NCI-H460 (cell line): ENCODE measurements at regions not wholly inside any gene's neighbourhood (a gene's known extent, or its start where the extent isn't known, plus 50 kb on each side); places are given as distances from the start of the nearest gene placed in this dataset.
A peak's percentile ranks its signal among the peaks of the same experiment; 100 is the strongest.

ENCODE experiments used
- DNase-seq: peaks from one replicate; pipeline ENCODE4 v3.0.0-alpha.2; 2016; ENCODE audit warnings: low read depth; ENCODE audit errors: extremely low read depth

GRCh38 chr21:27094184-27094948 lies 127.5 kb upstream of the ADAMTS5 start:
- no peak for DNase-seq

GRCh38 chr21:27086630-27087029 lies 119.7 kb upstream of the ADAMTS5 start:
- DNase-seq: no peak

- no peak for DNase-seq
Observed at GRCh38 chr21:27086186-27086585, 119.3 kb upstream of the ADAMTS5 start.

GRCh38 chr21:27085387-27085786 lies 118.5 kb upstream of the ADAMTS5 start:
- no peak for DNase-seq

GRCh38 chr21:27083144-27083543 lies 116.3 kb upstream of the ADAMTS5 start:
- no peak for DNase-seq

- no peak for DNase-seq
Observed at GRCh38 chr21:27082431-27083010, 115.6 kb upstream of the ADAMTS5 start.

- no peak for DNase-seq
Observed at GRCh38 chr21:27079636-27080240, 112.8 kb upstream of the ADAMTS5 start.

GRCh38 chr21:27078915-27079314 lies 112.0 kb upstream of the ADAMTS5 start:
- DNase-seq: no peak

GRCh38 chr21:27077501-27077900 lies 110.6 kb upstream of the ADAMTS5 start:
- DNase-seq: no peak

GRCh38 chr21:27076025-27076424 lies 109.1 kb upstream of the ADAMTS5 start:
- DNase-seq: no peak

GRCh38 chr21:27070861-27071670 lies 104.2 kb upstream of the ADAMTS5 start:
- DNase-seq: no peak

- DNase-seq: no peak
Observed at GRCh38 chr21:27068811-27069210, 101.9 kb upstream of the ADAMTS5 start.

- DNase-seq: no peak
Observed at GRCh38 chr21:27067226-27067625, 100.3 kb upstream of the ADAMTS5 start.

- no peak for DNase-seq
Observed at GRCh38 chr21:27062443-27062842, 95.6 kb upstream of the ADAMTS5 start.

- no peak for DNase-seq
Observed at GRCh38 chr21:27061770-27062169, 94.9 kb upstream of the ADAMTS5 start.

GRCh38 chr21:27060190-27060589 lies 93.3 kb upstream of the ADAMTS5 start:
- DNase-seq: no peak

- no peak for DNase-seq
Observed at GRCh38 chr21:27058673-27059605, 92.1 kb upstream of the ADAMTS5 start.

- DNase-seq: no peak
Observed at GRCh38 chr21:27057997-27058396, 91.1 kb upstream of the ADAMTS5 start.

- DNase-seq: peak; percentile 8
Observed at GRCh38 chr21:27047658-27048314, 80.9 kb upstream of the ADAMTS5 start.

- DNase-seq: no peak
Observed at GRCh38 chr21:27047283-27047657, 80.4 kb upstream of the ADAMTS5 start.
